NCI-H1694 (cell line): ENCODE measurements at regions not wholly inside any gene's neighbourhood (a gene's known extent, or its start where the extent isn't known, plus 50 kb on each side); places are given as distances from the start of the nearest gene placed in this dataset.
"Not testable (repeated sequence)": the region's sequence is repeated elsewhere in the genome, so short reads cannot be mapped to it uniquely, and the experiment has no call there.

ENCODE experiments used
- DNase-seq: peaks from one replicate; lab custom pipeline; 2025; lab: John Stamatoyannopoulos, UW

DNA sequence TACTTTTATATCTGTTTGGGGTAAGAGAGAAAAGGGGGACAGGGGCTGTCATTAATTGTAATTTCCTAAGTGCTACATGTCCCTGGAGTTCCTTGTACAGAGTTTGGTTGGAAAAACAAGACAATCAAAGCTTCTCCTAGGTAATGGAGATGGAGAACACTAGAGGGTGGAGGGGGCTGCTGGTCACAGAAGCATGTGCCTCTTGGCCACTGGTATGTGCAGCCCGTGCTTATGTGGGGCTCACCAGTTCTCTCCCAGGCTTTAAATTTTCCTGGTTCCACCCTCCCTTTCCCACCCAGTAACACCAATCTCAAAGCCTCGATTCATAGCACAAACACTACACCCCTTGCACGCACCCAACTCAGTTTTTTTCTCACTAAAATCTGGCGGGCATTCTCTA, 165.6 kb downstream of the SAMD5 start:
- no peak for DNase-seq

DNA sequence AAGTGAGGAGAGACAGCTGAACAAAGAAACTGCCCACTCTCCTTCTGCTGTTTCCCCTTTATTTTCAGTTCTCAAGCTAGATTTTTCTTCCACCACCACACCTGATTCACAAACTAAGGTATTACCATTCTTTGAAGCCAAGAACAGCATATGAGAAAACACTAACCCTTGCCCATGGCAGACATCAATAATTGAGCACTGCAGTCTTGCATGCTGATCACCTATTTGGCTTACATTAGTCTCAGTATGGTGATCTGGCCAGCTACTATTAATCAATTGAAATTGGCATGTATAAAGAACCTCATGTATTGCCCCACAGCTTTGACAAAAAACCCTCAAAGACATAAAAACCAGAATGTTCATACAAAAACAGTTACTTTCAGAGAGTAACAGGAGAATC, 166.3 kb downstream of the SAMD5 start:
- no peak for DNase-seq

DNA sequence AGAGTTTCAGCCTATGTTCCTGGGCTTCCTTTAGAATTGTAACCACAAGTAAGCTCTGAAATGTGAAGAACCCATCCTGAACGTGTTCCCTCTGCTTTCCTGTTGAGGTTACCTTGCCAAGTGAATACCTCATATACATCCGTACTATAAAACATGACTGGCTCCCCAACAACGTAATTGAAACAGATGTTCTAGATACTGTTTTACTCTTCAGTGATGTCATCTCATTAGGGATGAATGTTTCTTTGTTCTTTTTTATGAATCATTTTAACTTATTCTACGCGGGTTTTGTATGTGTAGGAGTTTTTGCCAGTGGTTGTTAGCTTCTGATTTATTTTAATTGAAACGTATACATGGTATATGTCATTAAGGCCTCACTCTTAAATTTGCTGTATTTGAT, 166.8 kb downstream of the SAMD5 start:
- no peak for DNase-seq

DNA sequence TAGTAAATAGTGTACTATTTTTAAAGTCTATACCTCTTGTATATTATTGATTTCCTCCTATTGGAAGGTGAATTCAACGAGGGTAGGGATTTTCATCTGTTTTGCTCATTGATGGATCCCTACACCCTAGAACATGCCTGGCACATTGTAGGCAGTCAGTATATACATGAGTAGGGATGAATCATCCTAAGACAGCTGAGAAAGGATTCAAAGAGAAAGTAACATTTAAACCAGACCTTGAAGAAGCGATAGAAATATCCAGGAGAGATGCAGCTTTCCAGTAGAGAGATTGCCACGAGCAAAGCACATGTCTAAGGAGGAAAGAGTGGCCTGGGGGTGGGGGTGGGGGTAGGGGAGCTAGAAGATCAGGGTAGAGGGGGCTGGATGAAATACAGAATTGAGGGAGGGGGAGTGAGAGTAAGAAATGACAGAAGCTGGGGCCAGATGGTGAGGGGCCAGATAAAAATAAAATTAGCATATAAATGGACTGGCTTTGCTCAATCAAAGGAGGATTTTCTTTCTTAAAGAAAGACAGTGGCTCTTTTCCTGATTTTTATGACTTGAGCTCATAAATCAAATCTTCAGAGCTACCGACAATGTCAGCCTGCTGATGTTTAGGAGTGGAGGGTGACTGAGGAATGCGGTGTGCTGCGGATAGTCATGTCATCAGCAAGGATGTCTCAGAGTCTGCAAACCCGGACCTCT, 168.2 kb downstream of the SAMD5 start:
- no peak for DNase-seq

DNA sequence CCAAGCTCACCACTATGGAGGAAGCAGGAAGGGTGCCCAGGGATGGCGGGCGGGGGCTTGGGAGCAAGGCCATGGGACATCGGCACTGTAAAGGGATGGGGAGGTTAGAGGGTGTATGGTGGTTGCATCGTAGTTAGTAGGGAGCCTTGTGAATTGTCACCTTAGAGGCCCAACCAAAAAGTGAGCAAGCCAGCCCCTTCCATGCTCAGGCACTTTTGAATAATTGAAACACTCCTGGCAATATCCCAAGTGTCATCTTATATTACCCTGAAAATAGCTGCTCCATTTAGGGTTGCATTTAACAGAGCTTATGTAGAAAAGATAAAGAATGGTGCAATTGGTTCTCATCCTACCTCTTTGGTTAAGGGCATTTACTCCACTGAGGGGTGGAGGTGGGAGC, 169.2 kb downstream of the SAMD5 start:
- DNase-seq, result no peak

- DNase-seq, result no peak
Observed at GRCh38 chr6:147678253-147678652, 169.8 kb downstream of the SAMD5 start.

- no peak for DNase-seq
Observed at GRCh38 chr6:147684906-147685305, 176.4 kb downstream of the SAMD5 start.

DNA sequence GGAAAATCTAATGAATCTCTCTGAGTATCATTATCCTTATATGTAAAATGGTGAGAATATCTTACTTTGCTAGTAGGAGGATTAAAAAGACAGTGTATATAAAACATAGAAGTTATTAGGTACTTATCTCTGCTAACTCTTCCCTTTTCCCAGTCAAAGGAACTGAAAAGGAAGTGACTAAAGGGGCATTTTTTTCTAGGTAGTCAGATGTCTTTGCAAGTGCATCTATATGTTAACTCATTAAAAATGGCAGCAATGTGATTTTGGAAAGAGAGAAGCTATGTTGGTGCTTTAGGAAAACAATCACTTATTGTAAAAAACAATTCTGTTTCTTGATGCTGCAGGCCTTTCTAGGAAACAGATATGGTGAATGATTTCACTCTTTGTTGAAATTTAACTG, 180.9 kb downstream of the SAMD5 start:
- DNase-seq, result no peak

- no peak for DNase-seq
Observed at GRCh38 chr6:147691446-147691845, 183.0 kb downstream of the SAMD5 start.

GRCh38 chr6:147693181-147693580, 184.7 kb downstream of the SAMD5 start:
- DNase-seq, result no peak

GRCh38 chr6:147694556-147694955, 186.1 kb downstream of the SAMD5 start:
- not testable (repeated sequence) for DNase-seq

DNA sequence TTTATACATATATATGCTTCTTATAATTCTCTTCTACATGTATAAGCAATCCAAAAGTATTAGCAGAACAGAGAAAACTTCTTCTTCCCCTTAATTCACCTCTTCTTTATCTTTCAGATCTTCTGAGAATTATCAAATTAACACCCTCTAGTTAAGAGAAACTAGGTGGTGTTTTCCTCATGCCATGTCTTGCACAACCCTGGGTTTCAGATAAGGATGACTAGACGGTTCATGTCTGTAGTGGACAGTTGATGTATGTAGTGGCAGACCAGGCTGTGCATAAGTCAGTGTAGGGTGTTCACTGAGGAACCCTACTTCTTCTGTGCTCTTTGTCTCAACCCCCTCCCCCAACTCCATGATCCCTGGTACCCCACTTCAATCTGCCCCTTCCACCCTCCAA, 187.3 kb downstream of the SAMD5 start:
- no peak for DNase-seq

GRCh38 chr6:147699140-147699539, 190.7 kb downstream of the SAMD5 start:
- no peak for DNase-seq

DNA sequence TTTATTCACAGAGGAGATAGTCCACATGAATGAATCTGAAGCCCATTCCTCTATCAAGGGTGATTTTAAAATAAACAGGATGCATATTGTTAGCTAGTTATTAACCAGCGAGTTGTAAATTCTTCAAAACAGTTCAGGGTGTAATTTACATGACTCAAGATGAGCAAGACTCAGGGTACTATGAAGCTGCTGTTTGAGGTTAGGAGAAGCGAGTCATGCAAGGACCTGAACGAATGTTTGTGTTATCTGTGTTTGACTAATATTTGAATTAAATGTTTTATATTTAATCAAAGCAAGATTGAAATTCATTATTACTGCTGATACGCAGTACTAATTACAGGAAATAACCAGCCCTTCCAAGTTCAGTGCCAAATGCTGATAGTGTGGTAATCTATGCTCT, 191.1 kb downstream of the SAMD5 start:
- no peak for DNase-seq

DNA sequence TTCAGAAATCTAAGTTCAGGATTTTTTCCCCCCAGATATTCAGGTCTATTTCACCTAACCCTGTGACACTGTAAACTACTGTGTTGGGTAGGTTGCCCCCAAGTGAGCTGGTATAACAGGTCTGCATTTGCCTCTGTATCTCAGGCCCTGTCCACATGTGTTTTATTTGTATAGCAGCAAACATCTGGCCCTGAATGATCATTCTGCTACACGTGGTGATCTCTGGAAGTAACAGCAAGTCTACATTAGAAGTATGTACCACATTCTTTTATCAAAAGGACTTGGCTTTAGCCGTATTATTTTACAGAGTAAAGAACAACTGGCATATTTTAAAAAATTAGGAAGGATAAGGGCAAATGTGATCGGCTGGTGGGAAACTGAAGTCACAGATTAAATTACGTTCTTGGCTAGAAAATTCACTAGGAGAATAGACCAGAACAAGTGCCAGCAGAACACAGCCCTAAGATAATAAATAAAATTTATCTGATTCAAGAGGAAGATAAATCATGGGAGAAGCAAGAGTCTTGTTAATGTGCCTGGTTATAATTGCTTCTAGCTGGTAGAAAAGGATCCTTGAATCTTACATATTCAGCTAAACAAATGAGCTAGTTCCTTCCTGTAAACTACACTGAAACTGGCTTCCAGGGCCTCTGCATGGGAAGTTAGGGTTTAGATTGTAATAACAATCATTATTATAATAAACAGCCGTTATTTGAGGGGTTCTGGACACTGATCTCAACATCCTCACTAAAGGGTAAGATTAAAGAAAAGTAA, 192.1 kb downstream of the SAMD5 start:
- no peak for DNase-seq

DNA sequence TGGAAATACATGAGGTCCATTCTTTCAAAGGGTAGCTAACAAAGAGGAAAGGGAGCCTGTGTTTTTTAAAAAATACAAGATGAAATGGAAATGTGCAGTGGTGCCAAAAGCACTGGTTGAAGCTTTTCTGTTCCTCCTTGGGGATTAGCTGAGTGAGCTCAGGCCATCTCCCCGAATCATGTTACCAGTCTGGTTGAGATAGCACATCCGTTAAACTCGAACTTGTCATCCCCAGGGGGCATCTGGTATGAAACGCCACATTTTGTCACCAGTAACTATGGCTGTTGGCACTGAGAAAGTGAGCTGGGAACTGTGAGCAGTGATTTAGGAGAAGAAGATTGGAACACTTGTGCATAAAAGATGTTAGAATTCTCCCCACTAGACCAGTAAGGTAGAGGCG, 196.2 kb downstream of the SAMD5 start:
- DNase-seq, result no peak

DNA sequence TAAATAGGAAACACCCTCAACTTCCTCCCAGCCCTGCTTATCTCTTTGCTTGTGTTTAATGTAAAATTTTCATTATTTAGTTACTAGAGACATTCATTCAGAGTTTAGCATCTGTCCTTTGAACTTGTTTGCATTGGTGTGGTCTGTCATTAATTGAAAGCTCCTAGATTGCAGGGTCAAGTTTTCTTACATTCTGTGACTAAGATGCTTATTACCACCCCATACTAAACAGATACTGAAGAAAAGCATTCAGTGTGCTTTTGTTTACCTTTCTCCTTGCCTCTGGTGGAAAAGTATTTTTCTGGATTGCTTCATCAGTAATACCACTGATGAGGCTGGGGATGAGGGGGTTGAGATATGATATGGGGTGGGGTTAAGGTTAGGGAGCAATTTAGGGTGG, 199.0 kb downstream of the SAMD5 start:
- DNase-seq, result no peak

GRCh38 chr6:147708170-147708569, 199.7 kb downstream of the SAMD5 start:
- no peak for DNase-seq

GRCh38 chr6:147709396-147710272, 201.1 kb downstream of the SAMD5 start:
- DNase-seq, result no peak

- no peak for DNase-seq
Observed at GRCh38 chr6:147710890-147711289, 202.4 kb downstream of the SAMD5 start.

GRCh38 chr6:147711476-147711875, 203.0 kb downstream of the SAMD5 start:
- no peak for DNase-seq

DNA sequence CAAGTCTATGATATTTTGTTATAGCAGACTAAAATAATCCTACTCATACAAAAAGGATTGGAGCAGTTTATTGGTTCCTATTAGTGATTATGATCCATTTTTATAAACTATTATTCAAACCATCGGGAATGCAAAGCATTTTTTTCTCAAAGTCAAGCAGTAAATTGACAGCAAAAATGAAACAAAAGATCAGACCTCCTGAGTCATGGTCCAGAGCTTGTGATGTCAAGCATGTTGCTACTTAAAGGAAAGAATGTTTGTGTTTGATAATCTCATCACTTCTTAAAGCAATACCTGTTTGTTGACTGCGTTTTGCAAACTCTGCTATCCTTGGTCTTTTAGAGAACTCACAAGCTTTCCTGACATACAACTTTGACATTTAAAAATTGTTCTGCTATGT, 204.4 kb downstream of the SAMD5 start:
- no peak for DNase-seq

- no peak for DNase-seq
Observed at GRCh38 chr6:147715035-147715434, 206.5 kb downstream of the SAMD5 start.
